ENCODE measurements at regions not wholly inside any gene's neighbourhood (a gene's known extent, or its start where the extent isn't known, plus 50 kb on each side); places are given as distances from the start of the nearest gene placed in this dataset.

GRCh38 chr12:68560851-68561422, 49.8 kb upstream of the RAP1B start:
- intact Hi-C loops (cut with DNase I, micrococcal nuclease), result no loop called here
- ATAC-seq, result no peak
- DNase-seq, result no peak
